Common myeloid progenitor, CD34-positive (primary cell): ENCODE measurements at regions not wholly inside any gene's neighbourhood (a gene's known extent, or its start where the extent isn't known, plus 50 kb on each side); places are given as distances from the start of the nearest gene placed in this dataset.
"Not testable (repeated sequence)": the region's sequence is repeated elsewhere in the genome, so short reads cannot be mapped to it uniquely, and the experiment has no call there.

ENCODE experiments used
- CTCF ChIA-PET: fragments of 350-600 bp; sonication (Branson Sonifier 250); formaldehyde crosslinking; loops from one replicate; lab custom pipeline; 2021; ENCODE audit warnings: antibody characterized with exemption; lab: Charles Lee
- POLR2A ChIA-PET: fragments of 350-600 bp; sonication (Branson Sonifier 250); formaldehyde crosslinking; loops from one replicate; lab custom pipeline; 2021; ENCODE audit warnings: antibody characterized with exemption; lab: Charles Lee
- DNase-seq, 3 donors: peaks; one replicate each; pipeline versions ENCODE4 v3.0.0 to v3.0.0-alpha.2; 2013
- H3K27ac ChIP-seq, 2 experiments: 1 replicate in 1 of 2; 2 replicates in 1 of 2; pipeline ENCODE4 v1.7.0; 2013; ENCODE audit warnings: inconsistent platforms in 2 of 2, low read length in 2 of 2, mild to moderate bottlenecking in 2 of 2, low read depth in 1 of 2, moderate library complexity in 1 of 2; ENCODE audit not compliant: severe bottlenecking in 2 of 2, insufficient read depth in 1 of 2, poor library complexity in 1 of 2
- H3K27me3 ChIP-seq, 5 experiments: replicated peaks in 2 of 5; 1 replicate in 3 of 5; 2 replicates in 2 of 5; pipeline versions ENCODE4 v1.6.1 to v1.7.0; 2013; ENCODE audit warnings: low read length in 4 of 5, mild to moderate bottlenecking in 2 of 5, moderate library complexity in 2 of 5, inconsistent platforms in 1 of 5; ENCODE audit not compliant: insufficient read depth in 5 of 5, control insufficient read depth in 4 of 5
- H3K36me3 ChIP-seq, 4 experiments: 1 replicate in 2 of 4; 2 replicates in 2 of 4; pipeline versions ENCODE4 v1.6.1 to v1.7.0; 2013; ENCODE audit warnings: low read length in 3 of 4, control low read depth in 1 of 4, mild to moderate bottlenecking in 1 of 4; ENCODE audit not compliant: control insufficient read depth in 4 of 4, insufficient read depth in 4 of 4
- H3K4me1 ChIP-seq, 4 experiments: 1 replicate in 3 of 4; 2 replicates in 1 of 4; pipeline versions ENCODE4 v1.6.1 to v1.7.1; 2013; ENCODE audit warnings: low read length in 3 of 4, mild to moderate bottlenecking in 3 of 4, control low read depth in 1 of 4, inconsistent platforms in 1 of 4, moderate library complexity in 1 of 4; ENCODE audit not compliant: control insufficient read depth in 4 of 4, insufficient read depth in 4 of 4; ENCODE audit errors: control extremely low read depth in 1 of 4
- H3K4me3 ChIP-seq, 7 experiments: 1 replicate in 4 of 7; 2 replicates in 3 of 7; pipeline versions ENCODE4 v1.5.1 to v1.7.0; 2013; ENCODE audit warnings: mild to moderate bottlenecking in 7 of 7, low read length in 6 of 7, moderate library complexity in 6 of 7, inconsistent platforms in 2 of 7, low read depth in 2 of 7, control low read depth in 1 of 7; ENCODE audit not compliant: insufficient read depth in 4 of 7, control insufficient read depth in 1 of 7; ENCODE audit errors: extremely low read depth in 1 of 7
- H3K9me3 ChIP-seq, 5 experiments: 1 replicate in 4 of 5; 2 replicates in 1 of 5; pipeline versions ENCODE4 v1.6.1 to v1.7.1; 2013; ENCODE audit warnings: low read length in 4 of 5, mild to moderate bottlenecking in 2 of 5, inconsistent platforms in 1 of 5, low read depth in 1 of 5, moderate library complexity in 1 of 5; ENCODE audit not compliant: control insufficient read depth in 4 of 5, insufficient read depth in 2 of 5; ENCODE audit errors: control extremely low read depth in 1 of 5
- WGBS: methylation state at CpG from one replicate; pipeline ENCODE4 v1.1.5; 2013; ENCODE audit not compliant: insufficient coverage; 5-methylcytosine and 5-hydroxymethylcytosine counted together

DNA sequence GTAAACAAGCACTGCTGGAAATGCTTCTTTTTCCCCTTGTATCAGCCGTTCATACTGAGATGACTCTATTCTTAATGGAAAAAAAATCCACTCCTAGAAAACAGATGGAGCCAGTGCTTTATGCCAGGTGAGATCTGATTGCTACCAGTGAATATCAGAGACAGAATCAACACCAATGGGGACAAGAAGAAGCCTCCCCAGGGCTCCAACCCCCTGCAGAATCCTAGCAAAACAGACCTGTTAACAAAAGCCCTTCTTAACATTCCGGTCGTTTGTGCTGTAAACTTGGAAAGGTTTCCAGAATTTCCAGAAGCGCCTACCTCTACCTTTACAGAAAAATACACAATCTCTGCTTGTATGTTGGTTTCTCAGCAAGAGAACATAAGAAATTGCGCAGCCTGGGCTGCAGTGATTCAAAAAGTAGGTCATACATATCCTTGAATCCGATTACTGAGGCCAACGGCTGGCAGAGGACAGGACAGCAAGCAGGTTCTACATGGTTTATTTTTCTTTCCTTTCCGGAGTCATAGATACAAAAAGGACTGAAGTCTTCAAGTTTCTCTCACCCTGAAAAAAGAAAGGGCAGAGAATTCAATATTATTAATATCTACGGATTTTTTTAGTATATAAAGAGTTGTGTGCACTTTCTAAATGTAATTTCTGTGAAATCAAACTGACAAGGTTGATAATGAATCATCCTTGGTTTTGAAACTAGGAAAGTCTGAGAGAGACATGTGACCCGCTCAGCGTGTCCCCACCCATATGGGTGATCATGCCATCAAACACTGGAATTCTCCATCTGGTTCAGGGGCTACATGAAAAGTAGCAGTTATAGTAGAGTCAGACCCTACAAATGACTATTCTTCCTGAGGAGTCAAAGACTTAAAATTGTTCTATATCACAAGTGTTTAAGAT lies 266.7 kb upstream of the MGAT5 start:
- no peaks in the 10 kb centered on the region for H3K36me3 ChIP-seq
- peaks cover 0 to 4% (median 0%) of the 10 kb centered on the region in 5 experiments for H3K27me3 ChIP-seq
- WGBS = 79% methylated on average over 9 of the region's 11 CpGs
- DNase-seq = no peak
- ChIA-PET CTCF (no interaction called here), POLR2A (no interaction called here)
- peaks cover 0 to 2% (median 0%) of the 10 kb centered on the region in 5 experiments for H3K9me3 ChIP-seq
- no peak overlapping the region for H3K27ac ChIP-seq
- H3K4me1 ChIP-seq = no peaks in the 10 kb centered on the region
- no peak overlapping the region for H3K4me3 ChIP-seq

DNA sequence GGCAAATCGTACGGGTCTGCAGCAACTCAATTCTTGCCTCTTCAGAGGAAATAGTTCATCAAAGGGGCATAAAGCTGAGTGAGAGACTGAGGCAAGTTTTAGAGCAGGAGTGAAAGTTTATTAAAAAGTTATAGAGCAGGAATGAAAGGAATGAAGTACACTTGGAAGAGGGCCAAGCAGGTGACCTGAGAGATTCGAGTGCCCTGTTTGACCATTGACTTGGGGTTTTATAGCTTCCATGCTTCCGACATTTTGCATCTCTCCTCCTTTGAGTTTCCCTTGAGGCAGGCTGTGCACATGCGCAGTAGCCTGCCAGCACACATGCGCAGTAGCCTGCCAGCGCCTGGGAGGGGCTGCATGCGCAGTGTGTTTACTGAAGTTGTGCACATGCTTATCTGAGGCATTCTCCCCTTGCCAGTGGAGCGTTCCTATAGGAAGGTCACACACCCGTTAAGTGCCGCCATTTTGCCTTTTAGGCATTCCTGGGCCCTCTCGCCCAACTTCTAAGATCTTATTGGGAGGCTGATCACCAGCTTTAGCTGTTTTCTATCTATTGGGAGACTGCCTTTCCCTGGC lies 265.5 kb upstream of the MGAT5 start:
- no peak for DNase-seq
- ChIA-PET POLR2A (no interaction called here), CTCF (no interaction called here)
- WGBS = 96% methylated on average over 9 of the region's 12 CpGs
- peaks cover 0 to 1% (median 0%) of the 10 kb centered on the region in 5 experiments for H3K9me3 ChIP-seq
- H3K4me3 ChIP-seq = no peak overlapping the region
- H3K4me1 ChIP-seq = no peaks in the 10 kb centered on the region
- peaks cover 0 to 4% (median 0%) of the 10 kb centered on the region in 5 experiments for H3K27me3 ChIP-seq
- H3K27ac ChIP-seq = no peak overlapping the region
- H3K36me3 ChIP-seq = no peaks in the 10 kb centered on the region

DNA sequence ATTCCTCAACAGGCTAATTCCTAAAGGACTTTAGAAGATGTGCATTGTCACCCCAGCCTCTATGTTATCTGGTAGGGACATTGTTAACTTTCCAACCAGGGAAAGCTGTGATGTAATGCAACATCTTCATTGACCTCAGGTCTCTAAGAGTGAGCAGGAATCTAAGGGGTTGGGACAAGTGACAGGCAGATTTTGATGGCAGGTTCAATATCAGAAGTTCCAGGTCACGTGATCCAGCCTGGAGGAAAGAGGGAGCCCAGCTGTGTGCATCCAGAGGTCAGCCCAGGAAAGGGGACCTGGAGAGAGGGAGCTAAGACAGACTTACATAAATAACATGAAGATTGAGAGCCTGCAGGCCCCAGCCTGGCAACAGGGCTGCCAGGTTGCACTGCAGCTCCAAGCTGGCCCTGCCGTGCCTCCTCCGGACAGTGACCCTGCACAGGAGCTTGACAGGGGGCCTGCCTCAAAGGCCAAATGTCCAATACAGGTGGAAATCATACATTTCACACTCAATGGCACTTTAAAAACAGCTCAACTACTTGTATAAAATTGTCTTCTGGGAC lies 262.2 kb upstream of the MGAT5 start:
- Histone ChIP-seq H3K27ac (no peak overlapping the region), H3K4me3 (no peak overlapping the region), H3K4me1 (no peaks in the 10 kb centered on the region), H3K36me3 (no peaks in the 10 kb centered on the region), H3K9me3 (no peaks in the 10 kb centered on the region), H3K27me3 (peaks cover 0 to 6% (median 0%) of the 10 kb centered on the region in 5 experiments)
- ChIA-PET CTCF (no interaction called here), POLR2A (no interaction called here)
- WGBS = 86% methylated on average over 3 of the region's 3 CpGs
- DNase-seq = no peak

DNA sequence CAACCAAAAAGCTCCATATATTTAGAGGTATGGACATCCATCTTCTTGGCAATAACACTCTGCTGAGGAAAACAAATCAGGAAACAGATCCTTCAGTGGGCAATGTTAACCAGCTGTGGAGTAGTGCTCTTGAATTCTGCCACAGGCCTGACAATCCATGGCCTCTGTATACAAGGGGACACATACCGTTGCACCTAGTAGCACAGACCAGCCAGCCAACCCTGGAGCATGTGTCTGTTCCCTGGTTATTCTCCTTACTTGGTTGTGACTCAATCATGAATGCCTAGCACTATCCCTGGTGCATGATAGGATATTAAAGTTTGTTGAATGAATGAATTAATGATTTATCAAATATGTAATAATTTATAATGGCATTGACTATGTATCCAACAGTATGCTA lies 261.4 kb upstream of the MGAT5 start:
- no peaks in the 10 kb centered on the region for H3K36me3 ChIP-seq
- peaks cover 0 to 6% (median 0%) of the 10 kb centered on the region in 5 experiments for H3K27me3 ChIP-seq
- H3K4me3 ChIP-seq = no peak overlapping the region
- CTCF ChIA-PET = no interaction called here
- no peaks in the 10 kb centered on the region for H3K9me3 ChIP-seq
- WGBS = 67% methylated on average over 1 of the region's 1 CpG
- H3K4me1 ChIP-seq = no peaks in the 10 kb centered on the region
- no peak overlapping the region for H3K27ac ChIP-seq
- POLR2A ChIA-PET = no interaction called here
- DNase-seq = no peak

DNA sequence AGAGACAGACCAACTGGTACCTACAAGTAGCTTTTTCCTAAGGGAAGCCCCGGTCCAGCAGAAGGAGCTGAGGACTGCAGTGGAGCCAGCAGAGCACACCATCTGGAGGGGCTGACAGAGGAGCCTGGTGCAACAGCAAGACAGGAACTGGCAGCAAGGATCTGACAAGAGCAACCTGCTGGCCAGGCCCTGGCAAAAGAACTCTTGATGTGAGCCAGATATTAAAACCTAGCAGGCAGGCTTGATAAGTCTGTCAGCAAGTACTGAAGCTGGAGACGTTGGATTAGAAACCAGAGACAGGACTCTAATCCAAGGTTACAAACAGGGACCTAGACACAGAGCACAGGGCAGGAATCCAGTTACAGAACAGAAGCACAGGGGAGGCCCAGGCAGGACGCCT lies 260.7 kb upstream of the MGAT5 start:
- Histone ChIP-seq H3K4me3 (no peak overlapping the region), H3K9me3 (no peaks in the 10 kb centered on the region), H3K27ac (no peak overlapping the region), H3K27me3 (peaks cover 0 to 4% (median 0%) of the 10 kb centered on the region in 5 experiments), H3K36me3 (no peaks in the 10 kb centered on the region), H3K4me1 (no peaks in the 10 kb centered on the region)
- DNase-seq = no peak
- 86% methylated on average over 3 of the region's 3 CpGs for WGBS
- ChIA-PET POLR2A (no interaction called here), CTCF (no interaction called here)

DNA sequence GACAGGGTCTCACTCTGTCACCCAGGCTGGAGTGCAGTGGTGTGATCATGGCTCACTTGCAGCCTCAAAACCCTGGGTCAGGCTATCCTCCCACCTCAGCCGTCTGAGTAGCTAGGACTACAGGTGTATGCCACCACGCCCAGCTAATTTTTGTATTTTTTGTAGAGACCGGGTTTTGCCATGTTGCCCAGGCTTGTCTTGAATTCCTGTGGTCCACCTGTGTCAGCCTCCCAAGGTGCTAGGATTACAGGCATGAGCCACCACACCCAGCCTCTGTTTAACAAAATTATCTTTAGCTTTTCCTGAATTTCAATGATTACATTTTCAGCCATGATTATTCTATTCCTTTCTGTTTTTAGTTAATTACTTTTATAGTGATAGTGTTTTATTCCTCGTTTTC lies 255.1 kb upstream of the MGAT5 start:
- CTCF ChIA-PET, POLR2A ChIA-PET, H3K4me3 ChIP-seq, H3K4me1 ChIP-seq, DNase-seq, H3K9me3 ChIP-seq, H3K27me3 ChIP-seq, H3K36me3 ChIP-seq, H3K27ac ChIP-seq: not testable (repeated sequence)
- 97% methylated on average over 3 of the region's 4 CpGs for WGBS

DNA sequence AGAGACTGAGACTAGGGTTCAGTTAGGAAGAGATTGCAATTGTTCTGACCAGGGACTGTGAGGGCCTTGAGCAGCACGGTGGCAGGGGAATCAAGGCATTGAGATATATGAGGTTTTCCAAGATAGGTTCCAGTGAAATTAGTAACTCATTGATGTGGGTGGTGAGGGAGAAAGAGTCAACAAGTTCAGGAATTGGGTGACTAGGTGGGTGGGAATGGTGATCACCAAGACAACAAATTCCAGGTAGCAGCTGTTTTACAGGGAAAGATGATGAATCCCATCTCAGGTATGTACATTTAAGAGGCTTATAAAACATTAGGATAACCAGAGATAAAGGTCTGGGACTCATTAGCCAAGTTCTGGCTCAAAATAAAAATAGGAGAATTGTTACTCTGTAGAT lies 251.5 kb upstream of the MGAT5 start:
- Histone ChIP-seq H3K27ac (no peak overlapping the region), H3K9me3 (no peaks in the 10 kb centered on the region), H3K27me3 (peaks cover 0 to 4% (median 2%) of the 10 kb centered on the region in 5 experiments), H3K4me3 (no peak overlapping the region), H3K4me1 (no peaks in the 10 kb centered on the region), H3K36me3 (no peaks in the 10 kb centered on the region)
- no peak for DNase-seq
- WGBS = 100% methylated on average over 1 of the region's 1 CpG
- CTCF ChIA-PET = no interaction called here
- POLR2A ChIA-PET = no interaction called here
